LNCaP clone FGC (cell line): ENCODE measurements at regions not wholly inside any gene's neighbourhood (a gene's known extent, or its start where the extent isn't known, plus 50 kb on each side); places are given as distances from the start of the nearest gene placed in this dataset.

Experiments used
- DNase-seq: peaks from one replicate; pipeline ENCODE4 v3.0.0-alpha.2; 2011; ENCODE audit warnings: low read depth
- H3K4me3 ChIP-seq: 2 replicates; pipeline ENCODE4 v1.5.1; 2011; ENCODE audit warnings: mild to moderate bottlenecking, low read depth, low read length, control low read depth
- TF ChIP-seq, protein P1 (sequence below): IDR thresholded peaks from 2 replicates; pipeline ENCODE4 v1.5.1; 2012; ENCODE audit warnings: mild to moderate bottlenecking; ENCODE audit not compliant: control insufficient read depth, insufficient read depth; ENCODE audit errors: extremely low read depth

GRCh38 chr11:114784891-114785290 lies 106.6 kb downstream of the NXPE2 start:
- TF ChIP-seq, protein P1, sequence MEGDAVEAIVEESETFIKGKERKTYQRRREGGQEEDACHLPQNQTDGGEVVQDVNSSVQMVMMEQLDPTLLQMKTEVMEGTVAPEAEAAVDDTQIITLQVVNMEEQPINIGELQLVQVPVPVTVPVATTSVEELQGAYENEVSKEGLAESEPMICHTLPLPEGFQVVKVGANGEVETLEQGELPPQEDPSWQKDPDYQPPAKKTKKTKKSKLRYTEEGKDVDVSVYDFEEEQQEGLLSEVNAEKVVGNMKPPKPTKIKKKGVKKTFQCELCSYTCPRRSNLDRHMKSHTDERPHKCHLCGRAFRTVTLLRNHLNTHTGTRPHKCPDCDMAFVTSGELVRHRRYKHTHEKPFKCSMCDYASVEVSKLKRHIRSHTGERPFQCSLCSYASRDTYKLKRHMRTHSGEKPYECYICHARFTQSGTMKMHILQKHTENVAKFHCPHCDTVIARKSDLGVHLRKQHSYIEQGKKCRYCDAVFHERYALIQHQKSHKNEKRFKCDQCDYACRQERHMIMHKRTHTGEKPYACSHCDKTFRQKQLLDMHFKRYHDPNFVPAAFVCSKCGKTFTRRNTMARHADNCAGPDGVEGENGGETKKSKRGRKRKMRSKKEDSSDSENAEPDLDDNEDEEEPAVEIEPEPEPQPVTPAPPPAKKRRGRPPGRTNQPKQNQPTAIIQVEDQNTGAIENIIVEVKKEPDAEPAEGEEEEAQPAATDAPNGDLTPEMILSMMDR = no peak
- H3K4me3 ChIP-seq = no peak overlapping the region
- no peak for DNase-seq

DNA sequence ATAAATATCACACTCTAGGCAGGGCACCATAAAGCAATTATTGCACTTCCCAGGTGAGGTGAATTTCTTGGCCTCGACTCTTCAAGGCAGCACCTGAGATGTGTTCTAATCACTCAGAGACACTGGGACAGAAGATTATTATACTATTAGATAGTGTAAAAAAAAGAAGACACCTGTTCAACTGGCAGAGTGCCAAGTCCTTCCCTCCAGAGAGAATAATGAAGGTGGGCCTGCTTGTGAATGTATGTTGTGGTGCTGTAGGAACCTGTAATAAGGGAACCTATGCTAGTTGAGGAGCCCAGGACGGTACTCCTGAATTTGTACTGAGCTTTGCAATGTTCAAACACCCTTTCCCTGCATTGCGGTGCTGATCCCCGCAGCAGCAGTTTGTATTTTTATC lies 107.5 kb downstream of the NXPE2 start:
- no peak for DNase-seq
- TF ChIP-seq, protein P1 = no peak
- H3K4me3 ChIP-seq = no peak overlapping the region

DNA sequence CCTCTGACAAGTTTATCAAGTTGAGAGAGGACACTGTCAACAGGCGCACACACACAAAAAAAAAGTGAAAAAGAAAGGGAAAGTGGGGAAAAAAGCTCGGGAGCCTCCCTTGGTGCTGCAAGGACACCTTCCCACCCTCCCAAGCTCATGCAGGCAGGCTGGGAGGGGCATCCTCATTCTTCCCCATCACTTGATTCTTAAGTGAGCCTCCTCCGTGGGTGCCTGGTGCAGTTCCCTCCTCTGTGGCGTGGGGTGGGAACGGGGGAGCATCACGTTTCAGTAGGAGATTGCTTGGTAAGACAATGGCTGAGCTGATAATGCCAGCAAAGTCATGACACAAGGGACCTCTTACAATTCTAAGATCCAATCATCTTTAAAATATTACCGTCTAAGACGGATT lies 108.8 kb downstream of the NXPE2 start:
- no peak overlapping the region for H3K4me3 ChIP-seq
- DNase-seq = no peak
- TF ChIP-seq, protein P1 = no peak

- no peak for DNase-seq
- TF ChIP-seq, protein P1 = no peak
- no peak overlapping the region for H3K4me3 ChIP-seq
Observed at GRCh38 chr11:114790910-114791309, 112.6 kb downstream of the NXPE2 start.

DNA sequence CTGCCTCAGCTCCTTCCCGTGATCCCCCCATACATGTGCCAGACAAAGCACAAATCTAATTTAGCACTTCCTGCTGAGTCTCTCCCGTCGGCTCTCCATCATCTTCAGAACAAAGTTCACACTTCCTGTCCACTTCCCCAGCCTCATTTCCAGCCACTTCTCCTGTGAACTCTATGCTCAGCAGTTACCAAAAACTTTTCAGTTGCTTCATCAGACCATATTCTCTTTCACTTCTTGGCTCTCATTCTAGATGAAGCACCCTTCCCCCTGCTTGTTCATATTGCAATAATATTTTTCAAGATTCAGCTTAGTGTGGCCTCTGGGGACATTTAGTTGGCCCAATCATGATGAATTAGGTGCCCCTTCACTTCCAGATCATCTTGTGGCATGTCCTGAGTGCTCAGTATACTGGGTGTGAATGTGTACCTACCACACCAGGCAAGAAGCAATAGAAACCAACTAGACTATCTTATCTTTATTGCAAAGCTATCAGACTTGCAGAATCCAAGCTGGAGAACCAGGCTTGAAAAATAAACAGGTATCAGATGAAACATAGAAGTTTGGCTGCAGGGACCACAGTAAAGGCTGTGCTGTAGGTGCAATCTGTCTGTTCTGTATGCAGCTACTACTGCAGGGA lies 115.8 kb downstream of the NXPE2 start:
- no peak overlapping the region for H3K4me3 ChIP-seq
- TF ChIP-seq, protein P1 = no peak
- DNase-seq = no peak

DNA sequence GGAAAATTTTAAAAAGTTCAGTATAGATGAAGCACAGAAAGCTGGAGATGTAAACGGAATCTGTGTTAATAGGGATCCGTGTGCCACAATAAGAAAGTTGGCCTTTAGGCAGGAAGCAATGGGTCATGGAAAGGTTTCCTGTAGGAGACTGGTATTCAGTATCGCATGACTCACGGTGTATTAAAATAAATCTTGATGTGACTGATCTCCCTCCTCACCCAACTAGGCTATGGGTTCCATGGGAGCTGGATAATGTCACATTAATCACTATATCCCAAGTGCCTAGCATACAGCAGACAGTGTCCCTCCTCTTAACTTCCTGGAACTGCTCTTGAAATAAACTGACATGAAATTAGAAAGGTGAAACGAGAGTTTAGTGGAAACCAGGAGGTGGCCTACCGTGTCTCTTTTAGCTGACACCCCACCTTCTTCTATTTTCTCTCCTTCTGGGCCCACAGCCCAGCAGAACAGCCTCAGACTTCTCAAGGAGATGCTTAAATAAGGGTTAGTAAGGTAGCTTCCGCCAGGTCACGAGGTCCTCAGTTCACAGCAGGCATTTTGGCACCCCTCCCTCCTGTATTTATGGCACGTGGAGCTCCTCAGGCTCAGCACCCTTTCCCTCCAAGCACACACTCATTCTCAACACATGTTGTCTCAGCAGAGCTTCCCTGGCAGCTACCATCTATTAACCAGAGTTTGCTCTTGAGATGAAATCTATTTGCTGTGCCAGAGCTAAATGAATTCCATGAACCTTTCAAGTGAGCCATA lies 118.8 kb downstream of the NXPE2 start:
- DNase-seq = no peak
- no peak overlapping the region for H3K4me3 ChIP-seq
- TF ChIP-seq, protein P1 = no peak
